ENCODE measurements at regions not wholly inside any gene's neighbourhood (a gene's known extent, or its start where the extent isn't known, plus 50 kb on each side); places are given as distances from the start of the nearest gene placed in this dataset.

DNA sequence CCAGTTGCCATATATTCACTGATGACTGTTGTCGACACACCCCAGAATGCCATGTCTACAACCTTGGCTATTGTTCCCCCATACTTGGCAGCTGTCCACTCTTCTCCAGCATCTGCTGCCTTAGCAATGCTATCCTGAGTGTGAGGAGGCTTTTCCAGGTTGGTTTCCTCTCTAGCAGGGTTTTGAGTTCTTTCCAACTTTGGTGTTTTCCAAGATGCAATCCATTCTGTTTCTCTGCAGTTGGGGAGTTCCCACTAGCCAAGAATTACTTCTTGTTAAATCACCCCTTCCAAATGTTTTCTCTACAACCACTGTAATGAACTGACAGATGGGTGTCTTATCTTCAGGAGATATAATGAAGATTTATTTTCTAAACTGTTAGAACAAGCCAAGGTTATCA is 617.4 kb downstream of the CCSER2 start:
- Mint-ChIP-seq H3K36me3 (ENCODE audit: insufficient read depth in 1 of 3, low read depth in 3 of 3) (no peaks in the 10 kb centered on the region), H3K27ac (no peak overlapping the region), H3K4me3 (no peak overlapping the region), H3K4me1 (peaks cover 0 to 2% of the 10 kb centered on the region in 2 experiments; a peak in 1 of 4 replicates), H3K9me3 (no peaks in the 10 kb centered on the region), H3K27me3 (ENCODE audit: low read depth) (no peaks in the 10 kb centered on the region; the same call in 1 of the 2 replicates)
- TF ChIP-seq, protein P1, sequence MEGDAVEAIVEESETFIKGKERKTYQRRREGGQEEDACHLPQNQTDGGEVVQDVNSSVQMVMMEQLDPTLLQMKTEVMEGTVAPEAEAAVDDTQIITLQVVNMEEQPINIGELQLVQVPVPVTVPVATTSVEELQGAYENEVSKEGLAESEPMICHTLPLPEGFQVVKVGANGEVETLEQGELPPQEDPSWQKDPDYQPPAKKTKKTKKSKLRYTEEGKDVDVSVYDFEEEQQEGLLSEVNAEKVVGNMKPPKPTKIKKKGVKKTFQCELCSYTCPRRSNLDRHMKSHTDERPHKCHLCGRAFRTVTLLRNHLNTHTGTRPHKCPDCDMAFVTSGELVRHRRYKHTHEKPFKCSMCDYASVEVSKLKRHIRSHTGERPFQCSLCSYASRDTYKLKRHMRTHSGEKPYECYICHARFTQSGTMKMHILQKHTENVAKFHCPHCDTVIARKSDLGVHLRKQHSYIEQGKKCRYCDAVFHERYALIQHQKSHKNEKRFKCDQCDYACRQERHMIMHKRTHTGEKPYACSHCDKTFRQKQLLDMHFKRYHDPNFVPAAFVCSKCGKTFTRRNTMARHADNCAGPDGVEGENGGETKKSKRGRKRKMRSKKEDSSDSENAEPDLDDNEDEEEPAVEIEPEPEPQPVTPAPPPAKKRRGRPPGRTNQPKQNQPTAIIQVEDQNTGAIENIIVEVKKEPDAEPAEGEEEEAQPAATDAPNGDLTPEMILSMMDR (conservative IDR thresholded peaks at IDR 0.05): no peak
- H2AK5ac ChIP-seq (ENCODE audit: insufficient read length, low read length): no peak overlapping the region
- H3K9me3 ChIP-seq (ENCODE audit: control insufficient read depth, low read depth, low read length): no peaks in the 10 kb centered on the region
- no peak overlapping the region for H3K27ac ChIP-seq (ENCODE audit: insufficient read length, low read depth, low read length)
- no peak overlapping the region for H3K56ac ChIP-seq (ENCODE audit: insufficient read length, low read depth, low read length)
- no peak overlapping the region for H3K4me2 ChIP-seq (ENCODE audit: insufficient read depth, insufficient read length, low read length)
- no peaks in the 10 kb centered on the region for H4K20me1 ChIP-seq (ENCODE audit: control insufficient read depth, insufficient read depth, insufficient read length)
- H3K79me1 ChIP-seq (ENCODE audit: insufficient read depth, low read depth, low read length, poor library complexity, severe bottlenecking): no peaks in the 10 kb centered on the region
- no peak overlapping the region for H4K8ac ChIP-seq (replicated peaks; ENCODE audit: insufficient read length, low read depth, low read length)
- H3K27me3 ChIP-seq (ENCODE audit: insufficient read depth, low read length): no peaks in the 10 kb centered on the region
- no peak overlapping the region for H2BK5ac ChIP-seq (ENCODE audit: insufficient read length, low read length)
- H3T11ph ChIP-seq (ENCODE audit: low read length): no peak overlapping the region
- H3K23me2 ChIP-seq (ENCODE audit: insufficient read length, low read depth, low read length, poor library complexity, severe bottlenecking): no peaks in the 10 kb centered on the region
- H2AFZ ChIP-seq (ENCODE audit: low read length): no peak overlapping the region
- H2BK15ac ChIP-seq (ENCODE audit: low read depth, low read length): no peak overlapping the region
- H4K5ac ChIP-seq (ENCODE audit: insufficient read length, low read depth, low read length): no peak overlapping the region
- DNase-seq: no peak
- H3K9ac ChIP-seq (ENCODE audit: extremely low read depth, insufficient read length, low read length): no peak overlapping the region
- no peaks in the 10 kb centered on the region for H3K79me2 ChIP-seq (ENCODE audit: insufficient read depth, low read length)
- no CpG with 5 or more reads among the region's 1 CpG for WGBS (ENCODE audit: extremely low coverage, insufficient read length, low lambda C conversion rate)
- no peak overlapping the region for H2BK12ac ChIP-seq (ENCODE audit: insufficient read length, low read depth, low read length)
- H4K91ac ChIP-seq (ENCODE audit: insufficient read length, low read depth, low read length): no peak overlapping the region
- H3K23ac ChIP-seq (ENCODE audit: insufficient read length, low read depth, low read length): no peak overlapping the region
- no peak overlapping the region for H2BK120ac ChIP-seq (ENCODE audit: low read depth, low read length, poor library complexity, severe bottlenecking)
- H3K18ac ChIP-seq (ENCODE audit: insufficient read length, low read depth, low read length): no peak overlapping the region
- H3K4ac ChIP-seq (ENCODE audit: low read depth, low read length): no peak overlapping the region
- no peak overlapping the region for H2BK20ac ChIP-seq (ENCODE audit: low read depth, low read length, poor library complexity, severe bottlenecking)
- H3K4me1 ChIP-seq (ENCODE audit: insufficient read depth, low read length): no peaks in the 10 kb centered on the region
- H3K14ac ChIP-seq (ENCODE audit: insufficient read depth, low read length): no peak overlapping the region

Measured in H9 (cell line).